CD4-positive, alpha-beta T cell (primary cell): ENCODE measurements at regions not wholly inside any gene's neighbourhood (a gene's known extent, or its start where the extent isn't known, plus 50 kb on each side); places are given as distances from the start of the nearest gene placed in this dataset.

Source experiments
- ATAC-seq: fragments of 200-7000 bp; cut with Tn5 transposase; one replicate; pipeline ENCODE4 v1.10.0; 2022; ENCODE audit warnings: mild to moderate bottlenecking; ENCODE audit not compliant: poor library complexity
- CTCF ChIA-PET: fragments of 350-600 bp; sonication (Branson Sonifier 250); formaldehyde crosslinking; loops from one replicate; lab custom pipeline; 2021; ENCODE audit warnings: antibody characterized with exemption, inconsistent platforms; lab: Charles Lee
- POLR2A ChIA-PET: fragments of 350-600 bp; sonication (Branson Sonifier 250); formaldehyde crosslinking; loops from one replicate; lab custom pipeline; 2021; ENCODE audit warnings: antibody characterized with exemption, inconsistent platforms; lab: Charles Lee
- DNase-seq, 14 experiments: peaks; one replicate each; pipeline ENCODE4 v3.0.0-alpha.2; 2013 to 2020; ENCODE audit warnings: mixed read lengths in 2 of 14
- H3K27ac ChIP-seq, 2 donors: one replicate each; pipeline versions ENCODE4 v1.5.1 to v1.7.0; 2013; ENCODE audit warnings: low read length in 2 of 2, low read depth in 1 of 2, mild to moderate bottlenecking in 1 of 2
- H3K27me3 ChIP-seq, 2 experiments: 1 replicate in 1 of 2; 2 replicates in 1 of 2; pipeline versions ENCODE4 v1.6.1 to v1.7.0; 2013; ENCODE audit warnings: low read length in 2 of 2, control low read depth in 1 of 2, mild to moderate bottlenecking in 1 of 2, moderate library complexity in 1 of 2; ENCODE audit not compliant: insufficient read depth in 2 of 2, control insufficient read depth in 1 of 2
- H3K36me3 ChIP-seq: one replicate; pipeline ENCODE4 v1.6.1; 2013; ENCODE audit warnings: low read length, control low read depth; ENCODE audit not compliant: insufficient read depth
- H3K4me1 ChIP-seq: one replicate; pipeline ENCODE4 v1.6.1; 2013; ENCODE audit warnings: low read length, control low read depth; ENCODE audit not compliant: insufficient read depth
- H3K4me3 ChIP-seq: one replicate; pipeline ENCODE4 v1.5.1; 2013; ENCODE audit warnings: mild to moderate bottlenecking, low read length, moderate library complexity
- H3K9me3 ChIP-seq, 2 experiments: 1 replicate in 1 of 2; 2 replicates in 1 of 2; pipeline versions ENCODE4 v1.6.1 to v1.7.0; 2013; ENCODE audit warnings: low read length in 2 of 2, mild to moderate bottlenecking in 2 of 2, control low read depth in 1 of 2, moderate library complexity in 1 of 2; ENCODE audit not compliant: control insufficient read depth in 1 of 2, insufficient read depth in 1 of 2
- H3K27ac Mint-ChIP-seq: one replicate; pipeline ENCODE4 v1.8.0; 2020; ENCODE audit warnings: mixed read lengths
- H3K27me3 Mint-ChIP-seq: one replicate; pipeline ENCODE4 v1.8.0; 2021; ENCODE audit warnings: mixed read lengths
- H3K36me3 Mint-ChIP-seq: one replicate; pipeline ENCODE4 v1.8.0; 2021; ENCODE audit warnings: low read depth, mixed read lengths
- H3K4me1 Mint-ChIP-seq: one replicate; pipeline ENCODE4 v1.8.0; 2021; ENCODE audit warnings: low read depth, mixed read lengths
- H3K4me3 Mint-ChIP-seq: one replicate; pipeline ENCODE4 v1.8.0; 2020; ENCODE audit warnings: mild to moderate bottlenecking, mixed read lengths
- H3K9me3 Mint-ChIP-seq: one replicate; pipeline ENCODE4 v1.8.0; 2020; ENCODE audit warnings: mixed read lengths
- intact Hi-C, 2 experiments: fragments of 100-400 bp; cut with DNase I in 1 of 2; cut with micrococcal nuclease in 1 of 2; formaldehyde crosslinking; loops; one replicate each; pipeline versions ENCODE4 v1.15.1 to v1.9.0; 2023 to 2025; cut with DNase I, micrococcal nuclease
- TF ChIP-seq, protein P1 (sequence below): fragments of 200-600 bp; IDR thresholded peaks from one replicate; pipeline ENCODE4 v1.8.0; 2022; ENCODE audit warnings: antibody characterized with exemption, mild to moderate bottlenecking

DNA sequence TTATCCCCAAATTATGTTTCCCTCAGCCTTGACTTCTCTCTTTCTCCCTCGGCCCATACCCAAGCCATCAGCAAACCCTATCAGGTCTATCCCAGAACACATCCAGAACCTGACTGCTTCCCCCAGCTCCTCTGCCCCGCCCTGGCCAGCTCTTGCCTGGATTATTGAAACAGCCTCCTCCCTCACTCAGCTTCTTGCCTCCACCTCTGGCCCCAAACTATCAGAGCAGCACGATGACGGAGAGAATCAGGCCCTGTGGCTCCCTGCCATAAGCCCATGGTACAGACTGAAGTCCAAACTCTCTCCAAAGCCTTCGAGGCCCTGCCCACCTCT, 105.3 kb upstream of the LINGO1 start:
- H3K4me1 Mint-ChIP-seq = no peaks in the 10 kb centered on the region
- CTCF ChIA-PET = no interaction called here
- POLR2A ChIA-PET = no interaction called here

DNA sequence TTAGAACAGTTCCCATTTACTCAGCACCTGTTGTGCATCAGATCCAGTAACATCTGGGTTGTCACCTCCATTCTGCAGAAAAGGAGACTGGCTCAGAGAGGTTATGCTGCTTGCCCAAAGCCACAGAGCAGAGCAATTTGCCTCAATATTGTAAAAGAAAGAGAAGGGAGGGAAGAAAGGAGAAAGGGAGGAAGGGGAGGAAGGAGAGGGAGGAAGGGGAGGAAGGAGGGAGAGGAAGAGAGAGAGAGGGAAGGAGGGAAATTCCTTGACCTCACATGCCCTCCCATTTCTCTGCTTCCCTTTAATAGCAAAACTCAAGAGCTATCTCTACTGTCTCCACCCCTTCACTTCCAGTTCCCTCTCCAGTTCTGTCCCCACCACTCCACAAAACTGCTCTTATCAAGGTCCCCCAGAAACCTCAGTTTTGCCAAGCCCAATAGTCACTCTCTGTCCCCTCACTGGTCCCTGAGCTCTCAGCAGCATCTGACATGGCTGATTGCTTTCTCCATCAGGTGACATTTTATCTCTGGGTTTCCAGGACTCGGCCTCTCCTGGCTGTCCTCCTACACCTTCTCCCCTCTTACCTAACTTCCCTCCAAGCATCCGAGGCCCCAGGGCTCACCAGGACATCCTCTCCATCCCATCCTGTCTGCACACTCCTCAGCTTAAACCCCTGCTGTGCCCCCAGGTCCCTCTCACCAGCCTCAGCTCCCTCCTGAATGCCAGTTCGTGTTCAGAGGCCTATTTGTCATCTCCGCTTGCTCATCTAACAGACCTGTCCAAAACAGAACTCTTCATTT, 104.7 kb upstream of the LINGO1 start:
- H3K27me3 ChIP-seq = peaks cover 6 to 9% of the 10 kb centered on the region in 2 experiments
- no peak overlapping the region for H3K27ac ChIP-seq
- ATAC-seq (no peak), DNase-seq (no peak)
- Mint-ChIP-seq H3K27ac (no peak overlapping the region), H3K4me3 (no peak overlapping the region), H3K36me3 (no peaks in the 10 kb centered on the region), H3K9me3 (no peaks in the 10 kb centered on the region), H3K4me1 (no peaks in the 10 kb centered on the region), H3K27me3 (peaks cover 33% of the 10 kb centered on the region)
- H3K9me3 ChIP-seq = peaks cover 0 to 7% of the 10 kb centered on the region in 2 experiments
- ChIA-PET POLR2A (no interaction called here), CTCF (no interaction called here)
- no peaks in the 10 kb centered on the region for H3K36me3 ChIP-seq
- intact Hi-C loops = no loop called here
- no peaks in the 10 kb centered on the region for H3K4me1 ChIP-seq
- TF ChIP-seq, protein P1, sequence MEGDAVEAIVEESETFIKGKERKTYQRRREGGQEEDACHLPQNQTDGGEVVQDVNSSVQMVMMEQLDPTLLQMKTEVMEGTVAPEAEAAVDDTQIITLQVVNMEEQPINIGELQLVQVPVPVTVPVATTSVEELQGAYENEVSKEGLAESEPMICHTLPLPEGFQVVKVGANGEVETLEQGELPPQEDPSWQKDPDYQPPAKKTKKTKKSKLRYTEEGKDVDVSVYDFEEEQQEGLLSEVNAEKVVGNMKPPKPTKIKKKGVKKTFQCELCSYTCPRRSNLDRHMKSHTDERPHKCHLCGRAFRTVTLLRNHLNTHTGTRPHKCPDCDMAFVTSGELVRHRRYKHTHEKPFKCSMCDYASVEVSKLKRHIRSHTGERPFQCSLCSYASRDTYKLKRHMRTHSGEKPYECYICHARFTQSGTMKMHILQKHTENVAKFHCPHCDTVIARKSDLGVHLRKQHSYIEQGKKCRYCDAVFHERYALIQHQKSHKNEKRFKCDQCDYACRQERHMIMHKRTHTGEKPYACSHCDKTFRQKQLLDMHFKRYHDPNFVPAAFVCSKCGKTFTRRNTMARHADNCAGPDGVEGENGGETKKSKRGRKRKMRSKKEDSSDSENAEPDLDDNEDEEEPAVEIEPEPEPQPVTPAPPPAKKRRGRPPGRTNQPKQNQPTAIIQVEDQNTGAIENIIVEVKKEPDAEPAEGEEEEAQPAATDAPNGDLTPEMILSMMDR = no peak
- H3K4me3 ChIP-seq = no peak overlapping the region

More for the DNA sequence above, 105.3 kb upstream of the LINGO1 start:
- Mint-ChIP-seq H3K9me3 (no peaks in the 10 kb centered on the region), H3K36me3 (no peaks in the 10 kb centered on the region), H3K4me3 (no peak overlapping the region), H3K27me3 (peaks cover 30% of the 10 kb centered on the region), H3K27ac (no peak overlapping the region)
- Histone ChIP-seq H3K27ac (no peak overlapping the region), H3K36me3 (no peaks in the 10 kb centered on the region), H3K27me3 (peaks cover 6 to 8% of the 10 kb centered on the region in 2 experiments), H3K4me3 (no peak overlapping the region), H3K9me3 (peaks cover 0 to 7% of the 10 kb centered on the region in 2 experiments), H3K4me1 (no peaks in the 10 kb centered on the region)
- TF ChIP-seq, protein P1 = no peak
- no peak for DNase-seq
- no peak for ATAC-seq
- intact Hi-C loops = no loop called here

DNA sequence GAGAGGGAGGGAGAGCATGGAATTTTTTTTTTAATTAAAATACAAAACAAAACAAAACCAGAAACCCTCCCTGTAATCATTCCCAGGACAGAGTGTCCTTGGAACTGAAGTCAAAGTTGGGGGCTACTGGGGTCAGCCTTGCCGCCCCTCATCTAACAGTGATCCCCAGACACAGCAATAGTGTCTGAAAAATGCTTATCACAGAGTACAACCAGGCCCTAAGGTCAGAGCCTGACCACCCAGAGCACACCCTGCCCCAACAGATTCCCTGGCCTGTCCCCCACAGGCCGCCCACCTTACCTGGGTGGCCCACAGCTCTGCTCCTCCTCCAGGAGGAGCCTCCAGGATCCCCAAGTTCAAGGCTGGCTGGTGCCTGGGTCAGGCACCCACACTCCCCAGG, 101.6 kb upstream of the LINGO1 start:
- Histone ChIP-seq H3K36me3 (no peaks in the 10 kb centered on the region), H3K9me3 (no peaks in the 10 kb centered on the region), H3K4me3 (no peak overlapping the region), H3K4me1 (no peaks in the 10 kb centered on the region), H3K27me3 (peaks cover 6 to 8% of the 10 kb centered on the region in 2 experiments), H3K27ac (no peak overlapping the region)
- intact Hi-C loops = no loop called here
- no peak overlapping the region for H3K4me3 Mint-ChIP-seq
- TF ChIP-seq, protein P1 = no peak
- CTCF ChIA-PET = no interaction called here
- DNase-seq = no peak
- H3K27me3 Mint-ChIP-seq = peaks cover 28% of the 10 kb centered on the region
- POLR2A ChIA-PET = no interaction called here
- H3K36me3 Mint-ChIP-seq = no peaks in the 10 kb centered on the region
- no peak overlapping the region for H3K27ac Mint-ChIP-seq
- H3K9me3 Mint-ChIP-seq = no peaks in the 10 kb centered on the region
- H3K4me1 Mint-ChIP-seq = no peaks in the 10 kb centered on the region
- no peak for ATAC-seq
